Stomach (tissue), 4 donors: ENCODE measurements at regions not wholly inside any gene's neighbourhood (a gene's known extent, or its start where the extent isn't known, plus 50 kb on each side); places are given as distances from the start of the nearest gene placed in this dataset.

Experiments used
- POLR2A ChIP-seq, 4 donors: fragments of 450-650 bp; IDR thresholded peaks; one replicate each; pipeline ENCODE4 v1.6.1; 2016; ENCODE audit warnings: antibody characterized with exemption in 4 of 4, control low read depth in 2 of 4, mild to moderate bottlenecking in 1 of 4, moderate library complexity in 1 of 4
- TF ChIP-seq, protein P1 (sequence below), 7 experiments: fragments of 450-650 bp in 4 of 7; fragments of 200-600 bp in 3 of 7; sonication (generic) in 3 of 7; IDR thresholded peaks; one replicate each; pipeline ENCODE4 v1.5.1; 2016 to 2019; ENCODE audit warnings: antibody characterized with exemption in 7 of 7, control low read depth in 2 of 7, mild to moderate bottlenecking in 1 of 7

DNA sequence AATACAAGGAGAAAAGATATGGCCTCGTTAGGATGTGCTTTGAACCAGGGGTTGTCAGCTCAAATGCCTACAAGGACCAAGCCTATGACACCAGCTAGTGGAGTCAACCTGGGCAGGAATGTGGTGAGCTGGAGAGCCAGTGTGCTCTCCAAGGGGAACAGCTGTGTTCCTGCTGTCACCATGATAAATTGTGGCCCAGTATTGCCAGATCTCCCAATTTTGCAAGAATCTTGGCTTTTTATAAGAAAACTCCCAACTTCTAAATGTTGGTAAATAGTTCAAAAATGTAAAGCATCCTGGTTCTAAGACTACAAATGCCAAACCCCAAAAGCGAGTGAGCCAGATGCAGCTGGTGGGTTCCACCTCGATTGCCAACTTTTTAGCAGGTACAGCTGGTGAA is 391.1 kb downstream of the PLPP3 start:
- TF ChIP-seq POLR2A (IDR thresholded peaks at IDR 0.05): no peak
- TF ChIP-seq, protein P1, sequence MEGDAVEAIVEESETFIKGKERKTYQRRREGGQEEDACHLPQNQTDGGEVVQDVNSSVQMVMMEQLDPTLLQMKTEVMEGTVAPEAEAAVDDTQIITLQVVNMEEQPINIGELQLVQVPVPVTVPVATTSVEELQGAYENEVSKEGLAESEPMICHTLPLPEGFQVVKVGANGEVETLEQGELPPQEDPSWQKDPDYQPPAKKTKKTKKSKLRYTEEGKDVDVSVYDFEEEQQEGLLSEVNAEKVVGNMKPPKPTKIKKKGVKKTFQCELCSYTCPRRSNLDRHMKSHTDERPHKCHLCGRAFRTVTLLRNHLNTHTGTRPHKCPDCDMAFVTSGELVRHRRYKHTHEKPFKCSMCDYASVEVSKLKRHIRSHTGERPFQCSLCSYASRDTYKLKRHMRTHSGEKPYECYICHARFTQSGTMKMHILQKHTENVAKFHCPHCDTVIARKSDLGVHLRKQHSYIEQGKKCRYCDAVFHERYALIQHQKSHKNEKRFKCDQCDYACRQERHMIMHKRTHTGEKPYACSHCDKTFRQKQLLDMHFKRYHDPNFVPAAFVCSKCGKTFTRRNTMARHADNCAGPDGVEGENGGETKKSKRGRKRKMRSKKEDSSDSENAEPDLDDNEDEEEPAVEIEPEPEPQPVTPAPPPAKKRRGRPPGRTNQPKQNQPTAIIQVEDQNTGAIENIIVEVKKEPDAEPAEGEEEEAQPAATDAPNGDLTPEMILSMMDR (IDR thresholded peaks at IDR 0.05): no peak
